ENCODE measurements at regions not wholly inside any gene's neighbourhood (a gene's known extent, or its start where the extent isn't known, plus 50 kb on each side); places are given as distances from the start of the nearest gene placed in this dataset.
A peak's percentile ranks its signal among the peaks of the same experiment; 100 is the strongest.

- no peak for TF ChIP-seq E2F8 (IDR thresholded peaks at IDR 0.05; ENCODE audit: low read depth, partially characterized antibody)
- no peak for TF ChIP-seq ATF7 (IDR thresholded peaks at IDR 0.05; ENCODE audit: low read depth)
- peak in 1 of 2 experiments; percentile 8; a peak in 1 of 4 replicates for TF ChIP-seq BHLHE40 (IDR thresholded peaks at IDR 0.05; ENCODE audit: borderline replicate concordance in 1 of 2, low read depth in 2 of 2, low read length in 1 of 2)
- TF ChIP-seq RAD51 (IDR thresholded peaks at IDR 0.05): no peak
- 0 out of 2 replicates have a peak, but pooled peaks have one; percentile 27 for TF ChIP-seq IRF4 (IDR thresholded peaks at IDR 0.05; ENCODE audit: low read depth, low read length)
- TF ChIP-seq FOXM1 (IDR thresholded peaks at IDR 0.05; ENCODE audit: low read depth, low read length): no peak
Observed at GRCh38 chr18:51251625-51252024, 54.1 kb upstream of the MEX3C start (continued).

GRCh38 chr18:51253476-51253875 lies 56.0 kb upstream of the MEX3C start:
- Histone ChIP-seq H3K9ac (ENCODE audit: control insufficient read depth, insufficient read depth, low read length) (no peak overlapping the region), H2AFZ (ENCODE audit: control insufficient read depth, low read depth, low read length) (no peak overlapping the region), H3K9me3 (replicated peaks; ENCODE audit: control insufficient read depth, insufficient read depth, low read length) (no peaks in the 10 kb centered on the region; the same call in 2 of the 3 replicates), H3K27me3 (replicated peaks in 1 of 2; ENCODE audit: control insufficient read depth in 2 of 2, insufficient read depth in 2 of 2, low read length in 1 of 2) (no peaks in the 10 kb centered on the region), H3K27ac (ENCODE audit: control insufficient read depth, insufficient read depth) (no peak overlapping the region), H3K36me3 (ENCODE audit: control insufficient read depth in 2 of 2, insufficient read depth in 2 of 2, low read length in 1 of 2) (no peaks in the 10 kb centered on the region), H3K79me2 (ENCODE audit: control insufficient read depth, insufficient read depth, low read length) (no peaks in the 10 kb centered on the region), H3K4me1 (ENCODE audit: control insufficient read depth, insufficient read depth, low read length) (peaks cover 7% of the 10 kb centered on the region), H3K4me3 (no peak overlapping the region), H4K20me1 (ENCODE audit: control insufficient read depth, insufficient read depth) (no peaks in the 10 kb centered on the region), H3K4me2 (ENCODE audit: control insufficient read depth, insufficient read depth) (no peak overlapping the region)
- WGBS (ENCODE audit: insufficient coverage, insufficient replicate concordance, low lambda C conversion rate, missing lambda C conversion rate): 86% methylated on average over 4 of the region's 4 CpGs
- intact Hi-C loops (cut with micrococcal nuclease; ENCODE audit: unreplicated experiment) (no loop called here), in situ Hi-C loops (cut with MboI) (no loop called here)
- POLR2A ChIA-PET: no interaction called here
- no TSS peak for BruUV-seq (replicated peaks)
- FAIRE-seq (no peak), ATAC-seq (no peak), DNase-seq (ENCODE audit: low read depth, low spot score) (no peak)
- RAD21 ChIA-PET (ENCODE audit: unreplicated experiment): no interaction called here
- SMC1A ChIA-PET (ENCODE audit: uncharacterized antibody, unreplicated experiment): no interaction called here
- CTCF ChIA-PET: no interaction called here
- no peak for TF ChIP-seq USF1 (IDR thresholded peaks at IDR 0.05; ENCODE audit: borderline replicate concordance, extremely low read length, insufficient read depth, low read depth, low read length)
- no peak for TF ChIP-seq BACH1 (IDR thresholded peaks at IDR 0.05; ENCODE audit: borderline replicate concordance)
- TF ChIP-seq ZZZ3 (IDR thresholded peaks at IDR 0.05; ENCODE audit: control insufficient read depth, insufficient read length, low read depth): no peak
- no peak for TF ChIP-seq NR2C1 (IDR thresholded peaks at IDR 0.05)
- TF ChIP-seq IKZF2 (IDR thresholded peaks at IDR 0.05): no peak
- no peak for TF ChIP-seq PRDM15 (CRISPR knock-in tag; IDR thresholded peaks at IDR 0.05)
- TF ChIP-seq ATF3 (IDR thresholded peaks at IDR 0.05; ENCODE audit: borderline replicate concordance, extremely low read depth, low read depth, low read length): no peak
- TF ChIP-seq PAX5 (IDR thresholded peaks at IDR 0.05; ENCODE audit: borderline replicate concordance, low read depth, low read length): no peak
- TF ChIP-seq SMAD1 (IDR thresholded peaks at IDR 0.05; ENCODE audit: low read depth, partially characterized antibody): no peak
- TF ChIP-seq NR2C2 (IDR thresholded peaks at IDR 0.05; ENCODE audit: borderline replicate concordance, control insufficient read depth, insufficient read length, low read depth): no peak
- no peak for TF ChIP-seq HCFC1 (IDR thresholded peaks at IDR 0.05; ENCODE audit: low read length)

Data from GM12878 (cell line).